ENCODE measurements at regions not wholly inside any gene's neighbourhood (a gene's known extent, or its start where the extent isn't known, plus 50 kb on each side); places are given as distances from the start of the nearest gene placed in this dataset.

DNA sequence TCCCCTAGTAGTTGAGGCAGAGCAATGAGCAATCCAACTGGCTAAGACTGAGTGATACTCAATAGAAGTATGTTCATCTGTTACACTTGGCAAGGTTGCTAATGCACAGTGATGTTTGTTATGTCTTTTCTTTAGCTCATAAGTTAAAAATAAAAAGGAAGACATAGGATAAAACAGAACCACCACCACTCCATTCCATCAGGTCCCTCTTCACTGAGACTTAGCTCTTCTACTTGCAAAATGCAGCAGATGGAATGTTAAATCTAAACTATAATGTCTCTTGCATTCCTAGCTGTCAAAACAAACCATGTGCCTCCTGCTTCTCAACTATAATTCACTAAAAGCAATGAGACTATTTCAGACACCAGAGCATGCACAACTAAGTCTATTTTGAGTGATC, 265.6 kb upstream of the UBE2E2 start:
- Histone ChIP-seq H3K27me3 (ENCODE audit: insufficient read depth, low read length) (no peaks in the 10 kb centered on the region), H3K9ac (ENCODE audit: extremely low read depth, insufficient read length, low read length) (no peak overlapping the region), H3K18ac (ENCODE audit: insufficient read length, low read depth, low read length) (no peak overlapping the region), H3K23ac (ENCODE audit: insufficient read length, low read depth, low read length) (no peak overlapping the region), H3K23me2 (ENCODE audit: insufficient read length, low read depth, low read length, poor library complexity, severe bottlenecking) (no peaks in the 10 kb centered on the region), H4K91ac (ENCODE audit: insufficient read length, low read depth, low read length) (no peak overlapping the region), H2BK15ac (ENCODE audit: low read depth, low read length) (no peak overlapping the region), H3K27ac (ENCODE audit: insufficient read length, low read depth, low read length) (no peak overlapping the region), H3K56ac (ENCODE audit: insufficient read length, low read depth, low read length) (no peak overlapping the region), H4K20me1 (ENCODE audit: control insufficient read depth, insufficient read depth, insufficient read length) (no peaks in the 10 kb centered on the region), H3K14ac (ENCODE audit: insufficient read depth, low read length) (no peak overlapping the region), H2BK5ac (ENCODE audit: insufficient read length, low read length) (no peak overlapping the region), H2BK120ac (ENCODE audit: low read depth, low read length, poor library complexity, severe bottlenecking) (no peak overlapping the region), H2BK12ac (ENCODE audit: insufficient read length, low read depth, low read length) (no peak overlapping the region), H3K9me3 (ENCODE audit: control insufficient read depth, low read depth, low read length) (no peaks in the 10 kb centered on the region), H3K4me1 (ENCODE audit: insufficient read depth, low read length) (no peaks in the 10 kb centered on the region), H3K79me2 (ENCODE audit: insufficient read depth, low read length) (no peaks in the 10 kb centered on the region), H2AK5ac (ENCODE audit: insufficient read length, low read length) (no peak overlapping the region), H3K4ac (ENCODE audit: low read depth, low read length) (no peak overlapping the region), H4K5ac (ENCODE audit: insufficient read length, low read depth, low read length) (no peak overlapping the region), H2AFZ (ENCODE audit: low read length) (no peak overlapping the region), H3K4me2 (ENCODE audit: insufficient read depth, insufficient read length, low read length) (no peak overlapping the region), H4K8ac (replicated peaks; ENCODE audit: insufficient read length, low read depth, low read length) (no peak overlapping the region), H3T11ph (ENCODE audit: low read length) (no peak overlapping the region), H2BK20ac (ENCODE audit: low read depth, low read length, poor library complexity, severe bottlenecking) (no peak overlapping the region), H3K79me1 (ENCODE audit: insufficient read depth, low read depth, low read length, poor library complexity, severe bottlenecking) (no peaks in the 10 kb centered on the region)
- Mint-ChIP-seq H3K27ac (no peak overlapping the region), H3K27me3 (ENCODE audit: low read depth) (no peaks in the 10 kb centered on the region), H3K36me3 (ENCODE audit: insufficient read depth in 1 of 3, low read depth in 3 of 3) (no peaks in the 10 kb centered on the region), H3K4me3 (no peak overlapping the region), H3K9me3 (no peaks in the 10 kb centered on the region), H3K4me1 (no peaks in the 10 kb centered on the region)
- no peak for DNase-seq
- TF ChIP-seq, protein P1, sequence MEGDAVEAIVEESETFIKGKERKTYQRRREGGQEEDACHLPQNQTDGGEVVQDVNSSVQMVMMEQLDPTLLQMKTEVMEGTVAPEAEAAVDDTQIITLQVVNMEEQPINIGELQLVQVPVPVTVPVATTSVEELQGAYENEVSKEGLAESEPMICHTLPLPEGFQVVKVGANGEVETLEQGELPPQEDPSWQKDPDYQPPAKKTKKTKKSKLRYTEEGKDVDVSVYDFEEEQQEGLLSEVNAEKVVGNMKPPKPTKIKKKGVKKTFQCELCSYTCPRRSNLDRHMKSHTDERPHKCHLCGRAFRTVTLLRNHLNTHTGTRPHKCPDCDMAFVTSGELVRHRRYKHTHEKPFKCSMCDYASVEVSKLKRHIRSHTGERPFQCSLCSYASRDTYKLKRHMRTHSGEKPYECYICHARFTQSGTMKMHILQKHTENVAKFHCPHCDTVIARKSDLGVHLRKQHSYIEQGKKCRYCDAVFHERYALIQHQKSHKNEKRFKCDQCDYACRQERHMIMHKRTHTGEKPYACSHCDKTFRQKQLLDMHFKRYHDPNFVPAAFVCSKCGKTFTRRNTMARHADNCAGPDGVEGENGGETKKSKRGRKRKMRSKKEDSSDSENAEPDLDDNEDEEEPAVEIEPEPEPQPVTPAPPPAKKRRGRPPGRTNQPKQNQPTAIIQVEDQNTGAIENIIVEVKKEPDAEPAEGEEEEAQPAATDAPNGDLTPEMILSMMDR (conservative IDR thresholded peaks at IDR 0.05): no peak
